GM10266 (cell line): ENCODE measurements at regions not wholly inside any gene's neighbourhood (a gene's known extent, or its start where the extent isn't known, plus 50 kb on each side); places are given as distances from the start of the nearest gene placed in this dataset.

Experiments used
- DNase-seq: peaks from one replicate; pipeline ENCODE4 v3.0.0; 2012; ENCODE audit errors: extremely low spot score
- CTCF ChIP-seq: IDR thresholded peaks from 2 replicates; pipeline ENCODE4 v1.5.1; 2012; ENCODE audit warnings: mild to moderate bottlenecking, low read depth; ENCODE audit not compliant: control insufficient read depth, insufficient read depth; ENCODE audit errors: missing control alignments

- TF ChIP-seq CTCF: no peak
- no peak for DNase-seq
These were observed 400.8 kb downstream of the GXYLT1 start for GRCh38 chr12:41743835-41744234.

- no peak for DNase-seq
- TF ChIP-seq CTCF: no peak
These were observed 405.6 kb downstream of the GXYLT1 start for GRCh38 chr12:41739066-41739465.

GRCh38 chr12:41737423-41737822, 407.3 kb downstream of the GXYLT1 start:
- no peak for DNase-seq
- no peak for TF ChIP-seq CTCF

GRCh38 chr12:41736436-41736835, 408.2 kb downstream of the GXYLT1 start:
- no peak for DNase-seq
- no peak for TF ChIP-seq CTCF

- no peak for DNase-seq
- TF ChIP-seq CTCF: no peak
These were observed 413.0 kb downstream of the GXYLT1 start for GRCh38 chr12:41731691-41732090.

- DNase-seq: no peak
- no peak for TF ChIP-seq CTCF
These were observed 413.6 kb downstream of the GXYLT1 start for GRCh38 chr12:41731061-41731460.

GRCh38 chr12:41724216-41724615, 420.5 kb downstream of the GXYLT1 start:
- no peak for TF ChIP-seq CTCF
- no peak for DNase-seq
